BLaER1 treated with 17β-estradiol and CSF1 and Interleukin-3, amounts not matched to agents 10 nM and 100 nM (cell line): ENCODE measurements at regions not wholly inside any gene's neighbourhood (a gene's known extent, or its start where the extent isn't known, plus 50 kb on each side); places are given as distances from the start of the nearest gene placed in this dataset.
A peak's percentile ranks its signal among the peaks of the same experiment; 100 is the strongest.
"Not testable (repeated sequence)": the region's sequence is repeated elsewhere in the genome, so short reads cannot be mapped to it uniquely, and the experiment has no call there.

Experiments used
- H3K27ac ChIP-seq, 11 experiments: shearing (Covaris generic); formaldehyde crosslinking; 2 replicates each; pipeline ENCODE4 v1.8.1; 2022
- H3K27me3 ChIP-seq, 11 experiments: shearing (Covaris generic); formaldehyde crosslinking; 2 replicates each; pipeline ENCODE4 v1.8.1; 2022
- H3K36me3 ChIP-seq, 11 experiments: shearing (Covaris generic); formaldehyde crosslinking; 2 replicates each; pipeline ENCODE4 v1.8.1; 2022
- H3K4me1 ChIP-seq, 10 experiments: shearing (Covaris generic); formaldehyde crosslinking; 2 replicates each; pipeline ENCODE4 v1.8.1; 2022
- H3K4me2 ChIP-seq, 11 experiments: shearing (Covaris generic); formaldehyde crosslinking; 2 replicates each; pipeline ENCODE4 v1.8.1; 2022
- H3K4me3 ChIP-seq, 10 experiments: shearing (Covaris generic); formaldehyde crosslinking; 2 replicates each; pipeline ENCODE4 v1.8.1; 2022
- H3K9ac ChIP-seq, 11 experiments: shearing (Covaris generic); formaldehyde crosslinking; 2 replicates each; pipeline ENCODE4 v1.8.1; 2022
- H3K9me3 ChIP-seq, 11 experiments: shearing (Covaris generic); formaldehyde crosslinking; replicated peaks in 1 of 11; 2 replicates each; pipeline ENCODE4 v1.8.1; 2022
- H4K20me1 ChIP-seq, 11 experiments: shearing (Covaris generic); formaldehyde crosslinking; 2 replicates each; pipeline ENCODE4 v1.8.1; 2022
- Cebpa-rat ChIP-seq, 11 experiments: shearing (Covaris generic); IDR thresholded peaks; 2 replicates each; pipeline ENCODE4 v1.8.1; 2022

DNA sequence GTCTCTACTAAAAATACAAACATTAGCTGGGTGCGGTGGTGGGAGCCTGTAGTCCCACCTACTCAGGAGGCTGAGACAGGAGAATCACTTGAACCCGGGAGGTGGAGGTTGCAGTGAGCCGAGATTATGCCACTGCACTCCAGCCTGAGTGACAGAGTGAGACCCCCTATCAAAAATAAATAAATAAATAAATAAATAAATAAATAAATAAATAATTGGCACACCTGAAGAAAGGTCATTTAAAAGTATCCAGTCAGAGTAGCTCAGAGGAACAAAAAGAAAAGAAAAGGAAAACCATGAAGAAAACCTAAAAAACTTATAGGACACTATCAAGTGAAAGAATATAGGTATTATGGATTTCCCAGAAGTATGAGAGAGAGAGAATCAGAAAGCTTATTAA lies 330.1 kb upstream of the AR start:
- not testable (repeated sequence) for H3K27ac ChIP-seq, H3K9ac ChIP-seq, H3K4me1 ChIP-seq, H3K36me3 ChIP-seq, H4K20me1 ChIP-seq, H3K4me2 ChIP-seq, H3K4me3 ChIP-seq
- H3K9me3 ChIP-seq, result peaks cover 0 to 21% (median 4%) of the 10 kb centered on the region in 11 experiments; a peak in 5 of 22 replicates
- H3K27me3 ChIP-seq, result peaks cover 0 to 75% (median 48%) of the 10 kb centered on the region in 11 experiments; a peak in 20 of 22 replicates

DNA sequence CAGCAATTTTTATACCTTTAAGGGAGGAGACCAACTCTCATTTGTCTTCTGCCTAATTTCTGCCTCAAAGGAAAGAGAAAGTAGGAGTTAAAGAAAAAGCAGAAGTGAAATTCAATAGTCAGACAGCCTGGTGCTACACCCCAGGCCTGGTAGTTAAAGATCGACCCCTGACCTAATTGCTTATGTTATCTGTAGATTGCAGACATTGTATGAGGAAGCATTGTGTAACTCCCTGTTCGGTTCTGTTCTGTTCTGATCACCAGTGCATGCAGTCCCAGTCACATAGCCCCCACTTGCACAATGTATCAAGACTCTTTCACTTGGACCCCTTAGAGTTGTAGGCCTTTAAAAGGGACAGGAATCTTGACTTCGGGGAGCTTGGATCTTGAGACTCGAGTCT lies 335.9 kb upstream of the AR start:
- peak overlapping the region in 4 of 11 experiments; percentile 10 to 45 (median 26); a peak in 4 of 22 replicates for H3K9ac ChIP-seq
- TF ChIP-seq Cebpa-rat (IDR thresholded peaks at IDR 0.05), result peak in 8 of 11 experiments; percentile 46 to 84 (median 70); a peak in 15 of 22 replicates
- H3K9me3 ChIP-seq, result peaks cover 0 to 9% (median 0%) of the 10 kb centered on the region in 11 experiments; a peak in 4 of 22 replicates
- H3K27me3 ChIP-seq, result peaks cover 9 to 50% (median 28%) of the 10 kb centered on the region in 11 experiments; a peak in 20 of 22 replicates
- H3K27ac ChIP-seq, result peak overlapping the region in 9 of 11 experiments; percentile 46 to 74 (median 64); a peak in 18 of 22 replicates
- peaks cover 0 to 12% (median 10%) of the 10 kb centered on the region in 10 experiments; a peak in 13 of 20 replicates for H3K4me1 ChIP-seq
- peak overlapping the region in 9 of 11 experiments; percentile 6 to 54 (median 38); a peak in 10 of 22 replicates for H3K4me2 ChIP-seq
- H4K20me1 ChIP-seq, result no peaks in the 10 kb centered on the region
- H3K4me3 ChIP-seq, result no peak overlapping the region
- H3K36me3 ChIP-seq, result no peaks in the 10 kb centered on the region

DNA sequence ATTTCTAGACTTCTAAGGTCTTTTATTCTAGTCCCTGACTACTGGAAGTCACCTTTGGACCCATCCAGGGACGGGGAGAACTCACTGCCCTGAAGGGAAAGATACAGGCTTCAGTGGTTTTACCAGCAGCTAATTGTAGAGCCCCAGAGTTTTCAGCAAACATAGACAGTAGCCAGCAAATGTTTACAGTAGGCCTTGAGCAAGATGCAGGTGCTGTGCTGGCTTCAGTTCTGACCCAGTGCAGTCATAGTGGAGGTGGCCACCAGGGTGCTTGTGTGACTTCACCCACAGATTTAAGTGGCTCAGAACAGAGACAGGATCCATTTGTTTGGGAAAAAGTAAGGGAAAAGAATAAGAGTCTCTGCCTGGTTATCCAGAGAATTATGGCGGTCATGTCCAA lies 384.4 kb upstream of the AR start:
- no peaks in the 10 kb centered on the region for H3K36me3 ChIP-seq
- H3K4me1 ChIP-seq, result no peaks in the 10 kb centered on the region
- H3K9me3 ChIP-seq, result peaks cover 0 to 5% (median 0%) of the 10 kb centered on the region in 11 experiments; a peak in 3 of 22 replicates
- peaks cover 14 to 88% (median 66%) of the 10 kb centered on the region in 11 experiments; a peak in 21 of 22 replicates for H3K27me3 ChIP-seq
- no peaks in the 10 kb centered on the region for H4K20me1 ChIP-seq
- no peak overlapping the region for H3K9ac ChIP-seq
- no peak for TF ChIP-seq Cebpa-rat (IDR thresholded peaks at IDR 0.05)
- no peak overlapping the region for H3K27ac ChIP-seq
- no peak overlapping the region for H3K4me3 ChIP-seq
- H3K4me2 ChIP-seq, result no peak overlapping the region

GRCh38 chrX:67114635-67115034 lies 429.2 kb upstream of the AR start:
- Histone ChIP-seq H3K9me3 (no peaks in the 10 kb centered on the region), H3K27ac (no peak overlapping the region), H3K4me3 (no peak overlapping the region), H3K4me2 (no peak overlapping the region), H3K9ac (no peak overlapping the region), H4K20me1 (no peaks in the 10 kb centered on the region), H3K36me3 (no peaks in the 10 kb centered on the region), H3K27me3 (peaks cover 24 to 69% (median 53%) of the 10 kb centered on the region in 11 experiments; a peak in 19 of 22 replicates), H3K4me1 (no peaks in the 10 kb centered on the region)
- no peak for TF ChIP-seq Cebpa-rat (IDR thresholded peaks at IDR 0.05)

DNA sequence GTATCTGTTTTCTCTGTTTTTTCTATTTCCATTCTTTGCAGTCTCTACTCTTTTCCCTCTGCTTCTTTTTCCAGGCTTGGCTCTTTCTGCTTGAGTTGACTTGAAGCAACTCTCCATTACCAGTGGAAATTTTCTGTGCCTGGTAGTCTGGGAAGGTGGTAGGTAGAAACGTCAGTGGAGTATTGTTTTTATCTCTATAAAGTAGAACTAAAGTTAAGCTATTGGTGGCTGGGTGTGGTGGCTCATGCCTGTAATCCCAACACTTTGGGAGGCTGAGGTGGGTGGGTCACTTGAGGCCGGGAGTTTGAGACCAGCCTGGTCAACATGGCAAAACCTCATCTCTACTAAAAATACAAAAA lies 438.1 kb upstream of the AR start:
- H3K27ac ChIP-seq, result no peak overlapping the region
- no peak overlapping the region for H3K9ac ChIP-seq
- H4K20me1 ChIP-seq, result no peaks in the 10 kb centered on the region
- peaks cover 12 to 65% (median 54%) of the 10 kb centered on the region in 11 experiments; a peak in 19 of 22 replicates for H3K27me3 ChIP-seq
- H3K4me2 ChIP-seq, result no peak overlapping the region
- no peaks in the 10 kb centered on the region for H3K36me3 ChIP-seq
- H3K4me1 ChIP-seq, result no peaks in the 10 kb centered on the region
- H3K4me3 ChIP-seq, result no peak overlapping the region
- H3K9me3 ChIP-seq, result no peaks in the 10 kb centered on the region
- no peak for TF ChIP-seq Cebpa-rat (IDR thresholded peaks at IDR 0.05)

DNA sequence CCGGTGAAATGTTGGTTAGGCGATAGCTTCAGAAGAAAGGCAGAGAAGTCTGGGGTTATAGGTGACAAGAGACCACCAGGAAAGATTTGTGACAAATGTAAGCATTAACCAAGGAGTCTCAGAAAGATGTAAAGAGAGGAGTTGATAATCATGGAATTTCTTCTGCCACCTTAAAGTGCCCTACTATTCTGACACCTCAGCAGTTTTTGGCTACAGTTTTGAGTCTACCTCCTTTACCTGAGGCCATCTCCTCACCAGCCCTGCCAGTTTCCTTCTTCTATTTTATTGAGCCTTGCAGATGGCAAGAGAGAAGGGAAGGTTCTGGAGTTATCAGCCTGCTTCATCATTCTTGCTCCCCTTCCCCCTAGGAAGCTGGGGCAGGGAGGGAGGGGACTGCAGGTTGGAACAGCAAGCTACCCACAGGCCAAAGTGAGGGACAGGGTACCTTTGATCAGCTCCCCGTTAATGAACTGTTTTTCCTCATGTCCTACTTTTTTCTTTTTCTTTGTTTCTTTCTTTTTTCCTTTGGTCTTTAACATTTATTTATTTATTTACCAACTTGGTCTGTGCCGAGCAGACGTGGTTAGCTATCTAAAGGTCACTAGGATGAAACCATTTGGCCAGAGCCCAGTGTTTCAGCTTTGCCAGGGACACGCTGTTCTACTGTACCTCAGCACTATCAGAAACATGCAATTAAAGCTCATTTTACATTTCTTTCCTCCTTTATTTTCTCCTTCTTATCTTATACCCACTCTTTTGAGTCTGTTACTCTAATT lies 438.7 kb upstream of the AR start:
- no peak overlapping the region for H3K27ac ChIP-seq
- H3K4me3 ChIP-seq, result no peak overlapping the region
- no peaks in the 10 kb centered on the region for H3K9me3 ChIP-seq
- TF ChIP-seq Cebpa-rat (IDR thresholded peaks at IDR 0.05), result no peak
- H3K4me2 ChIP-seq, result no peak overlapping the region
- H3K9ac ChIP-seq, result no peak overlapping the region
- peaks cover 12 to 67% (median 59%) of the 10 kb centered on the region in 11 experiments; a peak in 19 of 22 replicates for H3K27me3 ChIP-seq
- peaks cover 0 to 2% (median 0%) of the 10 kb centered on the region in 10 experiments; a peak in 1 of 20 replicates for H3K4me1 ChIP-seq
- no peaks in the 10 kb centered on the region for H4K20me1 ChIP-seq
- no peaks in the 10 kb centered on the region for H3K36me3 ChIP-seq

DNA sequence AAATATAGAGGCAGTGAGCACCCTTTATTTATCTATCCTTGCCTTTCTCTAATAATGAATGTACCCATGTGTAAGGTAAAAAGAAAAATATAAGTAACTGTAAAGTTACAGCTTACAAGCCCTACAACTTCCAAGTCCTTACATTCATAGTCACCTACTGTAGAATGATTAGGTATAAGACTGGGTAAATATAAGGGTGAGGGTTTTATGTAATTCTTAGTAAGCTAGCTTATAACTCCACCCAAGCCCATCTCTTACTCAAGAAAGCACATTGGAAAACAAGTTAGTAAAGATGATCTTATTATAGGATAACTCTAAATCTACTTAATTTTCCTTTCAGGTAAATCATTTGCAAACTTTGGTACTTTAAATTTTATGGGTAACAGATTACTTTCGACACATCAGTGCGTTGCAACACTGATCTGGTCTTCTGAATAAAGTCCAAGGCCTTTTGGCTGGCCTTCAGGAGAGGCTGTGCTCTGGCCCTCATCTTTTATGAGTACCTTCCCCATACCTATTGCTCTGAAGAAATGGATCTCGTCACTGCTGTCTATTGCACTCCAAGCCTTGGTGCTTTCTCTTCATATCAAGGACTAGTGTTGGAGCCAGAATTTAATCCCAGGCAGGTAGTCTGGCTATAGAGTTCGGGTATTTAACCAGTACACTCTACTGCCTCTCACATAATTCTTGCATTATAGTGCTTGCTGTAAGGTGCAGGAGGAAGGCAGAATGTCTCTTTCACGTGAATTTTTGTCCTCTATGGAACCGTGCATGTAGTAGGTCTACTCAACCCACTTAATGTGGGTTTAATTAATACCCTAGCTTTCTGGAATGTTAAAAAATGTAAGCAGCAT lies 443.6 kb upstream of the AR start:
- H3K4me3 ChIP-seq, result no peak overlapping the region
- TF ChIP-seq Cebpa-rat (IDR thresholded peaks at IDR 0.05), result no peak
- H3K27ac ChIP-seq, result no peak overlapping the region
- peaks cover 17 to 88% (median 63%) of the 10 kb centered on the region in 11 experiments for H3K27me3 ChIP-seq
- no peaks in the 10 kb centered on the region for H4K20me1 ChIP-seq
- H3K4me2 ChIP-seq, result peak overlapping the region in 3 of 11 experiments; percentile 22 to 43 (median 30); a peak in 6 of 22 replicates
- no peaks in the 10 kb centered on the region for H3K36me3 ChIP-seq
- H3K9me3 ChIP-seq, result no peaks in the 10 kb centered on the region; a peak in 1 of 22 replicates
- H3K4me1 ChIP-seq, result peaks cover 0 to 12% (median 4%) of the 10 kb centered on the region in 10 experiments; a peak in 9 of 20 replicates
- H3K9ac ChIP-seq, result no peak overlapping the region

- TF ChIP-seq Cebpa-rat (IDR thresholded peaks at IDR 0.05), result no peak
- H3K4me2 ChIP-seq, result no peak overlapping the region
- H4K20me1 ChIP-seq, result no peaks in the 10 kb centered on the region
Observed at GRCh38 chrX:67094061-67094460, 449.8 kb upstream of the AR start.

DNA sequence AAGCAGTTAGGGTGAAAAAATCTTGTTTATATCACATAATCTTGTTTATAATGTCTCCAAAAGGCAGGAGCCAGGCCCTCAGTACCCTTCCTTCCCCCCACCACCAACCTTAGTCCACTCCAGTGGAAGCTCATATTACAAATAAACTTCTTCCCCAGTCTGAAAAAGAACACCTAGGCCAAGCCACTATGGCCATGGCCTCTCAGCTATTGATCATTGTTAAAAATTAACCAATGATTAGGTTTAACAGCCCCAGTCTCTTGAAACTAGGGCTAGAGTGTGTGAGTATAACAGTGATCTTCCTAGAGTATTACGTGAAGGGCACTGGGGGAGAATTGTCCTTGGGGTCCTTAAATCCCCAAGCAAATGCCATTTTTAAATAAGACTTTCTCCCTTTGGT lies 411.9 kb upstream of the EDA2R start:
- Histone ChIP-seq H3K4me3 (no peak overlapping the region), H3K4me2 (no peak overlapping the region), H3K9ac (no peak overlapping the region), H3K27me3 (peaks cover 15 to 83% (median 59%) of the 10 kb centered on the region in 11 experiments; a peak in 20 of 22 replicates), H4K20me1 (no peaks in the 10 kb centered on the region), H3K27ac (no peak overlapping the region), H3K4me1 (no peaks in the 10 kb centered on the region), H3K9me3 (no peaks in the 10 kb centered on the region), H3K36me3 (no peaks in the 10 kb centered on the region)
- TF ChIP-seq Cebpa-rat (IDR thresholded peaks at IDR 0.05), result no peak

More at GRCh38 chrX:67094061-67094460, 449.8 kb upstream of the AR start:
- Histone ChIP-seq H3K9me3 (peaks cover 0 to 5% (median under 1%) of the 10 kb centered on the region in 11 experiments; a peak in 7 of 22 replicates), H3K4me1 (peaks cover 0 to 2% (median 0%) of the 10 kb centered on the region in 10 experiments; a peak in 6 of 20 replicates), H3K27me3 (peaks cover 4 to 48% (median 23%) of the 10 kb centered on the region in 11 experiments; a peak in 18 of 22 replicates), H3K27ac (no peak overlapping the region), H3K4me3 (no peak overlapping the region), H3K9ac (no peak overlapping the region), H3K36me3 (no peaks in the 10 kb centered on the region)
